ENCODE measurements at regions not wholly inside any gene's neighbourhood (a gene's known extent, or its start where the extent isn't known, plus 50 kb on each side); places are given as distances from the start of the nearest gene placed in this dataset.

DNA sequence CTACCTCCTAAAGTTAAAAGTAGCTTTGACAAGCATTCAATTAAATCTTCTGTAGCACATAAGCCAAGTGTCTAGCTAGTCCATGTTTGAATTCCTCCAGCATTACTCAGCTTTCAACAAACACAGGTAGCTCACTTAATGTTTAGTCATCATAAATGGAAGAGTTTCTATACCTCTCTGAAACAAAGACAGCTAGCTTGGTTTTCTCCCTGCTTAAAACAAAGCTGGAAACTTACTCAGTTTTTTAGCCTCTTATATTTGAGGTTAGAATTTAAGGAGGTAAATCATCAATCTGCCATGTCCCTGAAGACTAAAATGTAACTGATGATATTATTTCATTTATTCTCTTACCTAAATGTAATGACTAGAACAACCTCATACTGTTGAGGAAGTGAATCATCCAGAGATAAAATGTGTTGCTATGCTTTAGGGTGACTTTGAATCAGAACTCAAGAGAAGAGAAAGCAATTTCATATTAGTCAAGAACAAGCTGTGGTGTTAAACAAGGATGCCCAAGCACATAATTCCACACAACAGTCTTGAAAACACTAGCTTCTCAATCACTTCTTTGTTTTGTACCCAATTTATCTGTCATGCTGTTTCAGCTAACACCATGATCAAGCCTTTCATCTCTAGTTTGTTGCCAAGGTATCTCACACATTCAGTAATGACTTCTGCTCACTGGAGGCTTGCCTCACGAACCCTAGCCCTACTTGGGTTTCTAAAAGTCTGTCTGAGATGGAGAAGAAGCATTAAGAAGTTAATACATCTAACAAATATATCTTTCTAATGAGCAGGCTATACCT, 251.9 kb downstream of the EPM2A start:
- no peaks in the 10 kb centered on the region for H3K9me3 ChIP-seq (replicated peaks; ENCODE audit: insufficient read depth, low read length)
- no peak for DNase-seq
- H3K36me3 ChIP-seq (replicated peaks; ENCODE audit: insufficient read depth, low read length) = no peaks in the 10 kb centered on the region
- no peaks in the 10 kb centered on the region for H4K20me1 ChIP-seq (ENCODE audit: insufficient read depth, low read length)
- H3K4me1 ChIP-seq (ENCODE audit: low read length) = no peaks in the 10 kb centered on the region
- H3K9me2 ChIP-seq (replicated peaks; ENCODE audit: insufficient read depth, low read length) = no peaks in the 10 kb centered on the region
- H3K79me2 ChIP-seq (ENCODE audit: low read length) = no peaks in the 10 kb centered on the region
- no peak overlapping the region for H3K4me2 ChIP-seq (ENCODE audit: low read depth, low read length)
- no peak overlapping the region for H3K4me3 ChIP-seq (ENCODE audit: low read length)
- no peak overlapping the region for H3K9ac ChIP-seq (ENCODE audit: low read length)
- no peak overlapping the region for H2AFZ ChIP-seq (ENCODE audit: low read length)
- TF ChIP-seq EZH2phosphoT487 (IDR thresholded peaks at IDR 0.05; ENCODE audit: low read length) (no peak), EZH2 (optimal IDR thresholded peaks at IDR 0.05; ENCODE audit: low read depth, low read length) (no peak)
- TF ChIP-seq, protein P1, sequence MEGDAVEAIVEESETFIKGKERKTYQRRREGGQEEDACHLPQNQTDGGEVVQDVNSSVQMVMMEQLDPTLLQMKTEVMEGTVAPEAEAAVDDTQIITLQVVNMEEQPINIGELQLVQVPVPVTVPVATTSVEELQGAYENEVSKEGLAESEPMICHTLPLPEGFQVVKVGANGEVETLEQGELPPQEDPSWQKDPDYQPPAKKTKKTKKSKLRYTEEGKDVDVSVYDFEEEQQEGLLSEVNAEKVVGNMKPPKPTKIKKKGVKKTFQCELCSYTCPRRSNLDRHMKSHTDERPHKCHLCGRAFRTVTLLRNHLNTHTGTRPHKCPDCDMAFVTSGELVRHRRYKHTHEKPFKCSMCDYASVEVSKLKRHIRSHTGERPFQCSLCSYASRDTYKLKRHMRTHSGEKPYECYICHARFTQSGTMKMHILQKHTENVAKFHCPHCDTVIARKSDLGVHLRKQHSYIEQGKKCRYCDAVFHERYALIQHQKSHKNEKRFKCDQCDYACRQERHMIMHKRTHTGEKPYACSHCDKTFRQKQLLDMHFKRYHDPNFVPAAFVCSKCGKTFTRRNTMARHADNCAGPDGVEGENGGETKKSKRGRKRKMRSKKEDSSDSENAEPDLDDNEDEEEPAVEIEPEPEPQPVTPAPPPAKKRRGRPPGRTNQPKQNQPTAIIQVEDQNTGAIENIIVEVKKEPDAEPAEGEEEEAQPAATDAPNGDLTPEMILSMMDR (IDR thresholded peaks at IDR 0.05; ENCODE audit: low read length) = no peak
- no peaks in the 10 kb centered on the region for H3K27me3 ChIP-seq (replicated peaks; ENCODE audit: insufficient read depth, low read length)
- no peaks in the 10 kb centered on the region for H3F3A ChIP-seq (ENCODE audit: insufficient read depth, low read length)
- peak overlapping the region; percentile 18; the same call in 1 of the 2 replicates for H3K27ac ChIP-seq (ENCODE audit: low read length)

DNA sequence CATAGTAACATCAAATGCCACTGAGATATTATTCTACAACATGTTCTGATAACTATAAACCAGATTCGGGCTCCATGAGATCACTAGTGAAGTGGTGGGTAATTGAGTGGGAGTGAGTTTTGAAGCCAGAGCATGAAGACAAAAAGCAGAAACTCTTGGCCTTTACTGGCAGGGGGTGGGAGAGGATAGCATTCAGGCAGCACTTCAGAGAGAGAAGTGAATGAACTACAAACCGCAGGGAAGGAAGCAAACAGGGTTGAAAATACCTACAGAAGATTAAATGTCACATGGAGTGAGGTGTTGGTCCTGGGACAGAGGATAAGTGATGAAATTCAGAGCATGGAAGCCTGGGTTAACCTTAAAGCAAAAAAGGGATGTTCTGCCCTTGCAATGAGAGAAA, 250.0 kb downstream of the EPM2A start:
- no peak overlapping the region for H2AFZ ChIP-seq (ENCODE audit: low read length)
- no peaks in the 10 kb centered on the region for H3K9me3 ChIP-seq (replicated peaks; ENCODE audit: insufficient read depth, low read length)
- H3F3A ChIP-seq (ENCODE audit: insufficient read depth, low read length) = no peaks in the 10 kb centered on the region
- H4K20me1 ChIP-seq (ENCODE audit: insufficient read depth, low read length) = no peaks in the 10 kb centered on the region
- H3K27ac ChIP-seq (ENCODE audit: low read length) = no peak overlapping the region
- no peaks in the 10 kb centered on the region for H3K36me3 ChIP-seq (replicated peaks; ENCODE audit: insufficient read depth, low read length)
- no peak for TF ChIP-seq EZH2 (optimal IDR thresholded peaks at IDR 0.05; ENCODE audit: low read depth, low read length)
- TF ChIP-seq EZH2phosphoT487 (IDR thresholded peaks at IDR 0.05; ENCODE audit: low read length) = no peak
- TF ChIP-seq, protein P1 (IDR thresholded peaks at IDR 0.05; ENCODE audit: low read length) = no peak
- no peak overlapping the region for H3K4me2 ChIP-seq (ENCODE audit: low read depth, low read length)
- no peaks in the 10 kb centered on the region for H3K4me1 ChIP-seq (ENCODE audit: low read length)
- no peaks in the 10 kb centered on the region for H3K27me3 ChIP-seq (replicated peaks; ENCODE audit: insufficient read depth, low read length)
- no peak overlapping the region for H3K9ac ChIP-seq (ENCODE audit: low read length)
- H3K79me2 ChIP-seq (ENCODE audit: low read length) = no peaks in the 10 kb centered on the region
- no peak for DNase-seq
- no peaks in the 10 kb centered on the region for H3K9me2 ChIP-seq (replicated peaks; ENCODE audit: insufficient read depth, low read length)
- no peak overlapping the region for H3K4me3 ChIP-seq (ENCODE audit: low read length)

DNA sequence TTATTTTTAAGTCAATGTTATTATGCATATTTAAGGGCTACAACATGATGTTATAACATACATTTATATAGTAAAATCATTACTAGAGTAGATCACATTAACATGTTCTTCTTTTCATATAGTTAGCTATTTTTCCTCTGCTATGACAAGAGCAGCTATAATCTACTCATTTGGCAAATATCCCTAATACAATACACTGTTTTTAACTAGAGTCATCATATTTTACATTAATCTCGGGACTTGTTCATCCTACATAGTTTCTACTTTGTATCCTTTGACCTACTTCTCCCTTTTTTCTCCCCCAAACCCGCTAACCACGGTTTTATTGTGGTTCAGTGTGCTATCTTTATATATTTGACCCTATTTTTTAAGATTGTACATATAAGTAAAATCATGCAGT, 249.0 kb downstream of the EPM2A start:
- DNase-seq = no peak
- Histone ChIP-seq H3K4me2 (ENCODE audit: low read depth, low read length) (no peak overlapping the region), H3K9ac (ENCODE audit: low read length) (no peak overlapping the region), H3K27me3 (replicated peaks; ENCODE audit: insufficient read depth, low read length) (no peaks in the 10 kb centered on the region), H3F3A (ENCODE audit: insufficient read depth, low read length) (no peaks in the 10 kb centered on the region), H3K79me2 (ENCODE audit: low read length) (no peaks in the 10 kb centered on the region), H2AFZ (ENCODE audit: low read length) (no peak overlapping the region), H4K20me1 (ENCODE audit: insufficient read depth, low read length) (no peaks in the 10 kb centered on the region), H3K36me3 (replicated peaks; ENCODE audit: insufficient read depth, low read length) (no peaks in the 10 kb centered on the region), H3K4me3 (ENCODE audit: low read length) (no peak overlapping the region), H3K9me3 (replicated peaks; ENCODE audit: insufficient read depth, low read length) (no peaks in the 10 kb centered on the region), H3K9me2 (replicated peaks; ENCODE audit: insufficient read depth, low read length) (no peaks in the 10 kb centered on the region), H3K4me1 (ENCODE audit: low read length) (no peaks in the 10 kb centered on the region), H3K27ac (ENCODE audit: low read length) (no peak overlapping the region)
- TF ChIP-seq, protein P1 (IDR thresholded peaks at IDR 0.05; ENCODE audit: low read length) = no peak
- TF ChIP-seq EZH2 (optimal IDR thresholded peaks at IDR 0.05; ENCODE audit: low read depth, low read length) (no peak), EZH2phosphoT487 (IDR thresholded peaks at IDR 0.05; ENCODE audit: low read length) (no peak)
